K562 (cell line): ENCODE measurements at regions not wholly inside any gene's neighbourhood (a gene's known extent, or its start where the extent isn't known, plus 50 kb on each side); places are given as distances from the start of the nearest gene placed in this dataset.

Experiments used
- FOS ChIP-seq: IDR thresholded peaks from 3 replicates; pipeline ENCODE4 v1.6.1; 2011; ENCODE audit not compliant: insufficient read length; ENCODE audit errors: extremely low read depth
- MECOM ChIP-seq: fragments of 250-450 bp; sonication (Bioruptor Pico); IDR thresholded peaks from 2 replicates; pipeline ENCODE4 v1.8.0; 2022; ENCODE audit warnings: inconsistent platforms
- MTA3 ChIP-seq: fragments of 450-650 bp; formaldehyde crosslinking; IDR thresholded peaks from 2 replicates; pipeline ENCODE4 v1.6.1; 2017; ENCODE audit warnings: mild to moderate bottlenecking, borderline replicate concordance
- SMAD4 ChIP-seq: fragments of 250-450 bp; sonication (Bioruptor Pico); conservative IDR thresholded peaks from 2 replicates; pipeline ENCODE4 v1.8.0; 2021; ENCODE audit warnings: inconsistent platforms, mild to moderate bottlenecking, moderate library complexity
- TCF7L2 ChIP-seq: fragments of 150-350 bp; IDR thresholded peaks from 2 replicates; pipeline ENCODE4 v1.6.1; 2016; ENCODE audit warnings: low read depth, mild to moderate bottlenecking, low read length, moderate library complexity
- TCFL5 ChIP-seq: fragments of 250-450 bp; sonication (Bioruptor Pico); conservative IDR thresholded peaks from 2 replicates; pipeline ENCODE4 v1.6.1; 2021; ENCODE audit warnings: mild to moderate bottlenecking, moderate library complexity, matching md5 sums
- ZFP30 ChIP-seq: fragments of 250-450 bp; sonication (Bioruptor Pico); IDR thresholded peaks from 2 replicates; pipeline ENCODE4 v1.8.0; 2022; ENCODE audit warnings: moderate library complexity, mild to moderate bottlenecking, inconsistent platforms, borderline replicate concordance
- ZNF318 ChIP-seq, 2 experiments: fragments of 450-650 bp; IDR thresholded peaks; 2 replicates each; pipeline ENCODE4 v1.6.1; 2016; ENCODE audit warnings: mild to moderate bottlenecking in 2 of 2, borderline replicate concordance in 1 of 2, low read depth in 1 of 2, moderate library complexity in 1 of 2
- ZNF512 ChIP-seq: IDR thresholded peaks from 2 replicates; pipeline ENCODE4 v1.6.1; 2016; ENCODE audit warnings: missing genetic modification characterization, missing compliant biosample characterization

GRCh38 chr2:15775753-15776628 lies 164.4 kb upstream of the MYCN start (continued):
- TF ChIP-seq ZNF318 (IDR thresholded peaks at IDR 0.05; ENCODE audit: borderline replicate concordance in 1 of 2, low read depth in 1 of 2) (no peak), SMAD4 (CRISPR knock-in tag) (no peak), TCF7L2 (no peak), FOS (no peak), ZFP30 (CRISPR knock-in tag) (no peak), ZNF512 (tag) (no peak), TCFL5 (no peak), MTA3 (no peak), MECOM (no peak)
